ENCODE measurements at regions not wholly inside any gene's neighbourhood (a gene's known extent, or its start where the extent isn't known, plus 50 kb on each side); places are given as distances from the start of the nearest gene placed in this dataset.

GRCh38 chr2:138979131-138979785 is 199.1 kb upstream of the NXPH2 start:
- intact Hi-C loops (cut with DNase I), result no loop called here
- DNase-seq (ENCODE audit: extremely low spot score), result no peak
- Histone ChIP-seq H3K27ac (replicated peaks in 1 of 4) (no peak overlapping the region), H3K4me1 (no peaks in the 10 kb centered on the region), H3K4me3 (no peak overlapping the region), H3K36me3 (no peaks in the 10 kb centered on the region), H3K27me3 (no peaks in the 10 kb centered on the region), H3K9me3 (peaks cover 0 to 6% (median 0%) of the 10 kb centered on the region in 4 donors)
- WGBS, result 81% methylated on average over 4 of the region's 4 CpGs
- TF ChIP-seq CTCF (IDR thresholded peaks at IDR 0.05) (no peak), EP300 (IDR thresholded peaks at IDR 0.05) (no peak), POLR2A (IDR thresholded peaks at IDR 0.05; ENCODE audit: low read depth) (no peak), POLR2AphosphoS5 (IDR thresholded peaks at IDR 0.05) (no peak)

- no peak overlapping the region for H3K4me3 ChIP-seq
- intact Hi-C loops (cut with DNase I), result no loop called here
These were observed 194.5 kb upstream of the NXPH2 start for GRCh38 chr2:138974651-138975050.

GRCh38 chr2:138964418-138964817 is 184.2 kb upstream of the NXPH2 start:
- Histone ChIP-seq H3K27ac (replicated peaks in 1 of 4) (no peak overlapping the region), H3K27me3 (no peaks in the 10 kb centered on the region), H3K4me3 (no peak overlapping the region), H3K36me3 (no peaks in the 10 kb centered on the region), H3K4me1 (no peaks in the 10 kb centered on the region), H3K9me3 (no peaks in the 10 kb centered on the region)
- DNase-seq (ENCODE audit: extremely low spot score), result no peak
- WGBS, result 86% methylated on average over 1 of the region's 1 CpG
- intact Hi-C loops (cut with DNase I), result no loop called here
- no peak for TF ChIP-seq CTCF (IDR thresholded peaks at IDR 0.05)
- TF ChIP-seq POLR2AphosphoS5 (IDR thresholded peaks at IDR 0.05), result no peak
- no peak for TF ChIP-seq POLR2A (IDR thresholded peaks at IDR 0.05; ENCODE audit: low read depth)
- TF ChIP-seq EP300 (IDR thresholded peaks at IDR 0.05), result no peak

More at GRCh38 chr2:138974651-138975050, 194.5 kb upstream of the NXPH2 start:
- 68% methylated on average over 1 of the region's 1 CpG for WGBS
- TF ChIP-seq CTCF (IDR thresholded peaks at IDR 0.05) (no peak), POLR2A (IDR thresholded peaks at IDR 0.05; ENCODE audit: low read depth) (no peak), POLR2AphosphoS5 (IDR thresholded peaks at IDR 0.05) (no peak), EP300 (IDR thresholded peaks at IDR 0.05) (no peak)
- H3K27me3 ChIP-seq, result no peaks in the 10 kb centered on the region
- H3K4me1 ChIP-seq, result no peaks in the 10 kb centered on the region
- no peak overlapping the region for H3K27ac ChIP-seq (replicated peaks in 1 of 4)
- DNase-seq (ENCODE audit: extremely low spot score), result no peak
- no peaks in the 10 kb centered on the region for H3K36me3 ChIP-seq
- peaks cover 0 to 4% (median 0%) of the 10 kb centered on the region in 4 donors for H3K9me3 ChIP-seq

- intact Hi-C loops (cut with DNase I), result no loop called here
These were observed 182.5 kb upstream of the NXPH2 start for GRCh38 chr2:138962686-138963085.

GRCh38 chr2:138960191-138960590 is 180.0 kb upstream of the NXPH2 start:
- TF ChIP-seq POLR2AphosphoS5 (IDR thresholded peaks at IDR 0.05) (no peak), POLR2A (IDR thresholded peaks at IDR 0.05; ENCODE audit: low read depth) (no peak), CTCF (IDR thresholded peaks at IDR 0.05) (no peak), EP300 (IDR thresholded peaks at IDR 0.05) (no peak)
- intact Hi-C loops (cut with DNase I), result no loop called here
- no peaks in the 10 kb centered on the region for H3K36me3 ChIP-seq
- no peak overlapping the region for H3K4me3 ChIP-seq
- H3K27me3 ChIP-seq, result no peaks in the 10 kb centered on the region
- no peaks in the 10 kb centered on the region for H3K4me1 ChIP-seq
- DNase-seq (ENCODE audit: extremely low spot score), result no peak
- H3K27ac ChIP-seq (replicated peaks in 1 of 4), result no peak overlapping the region
- WGBS, result 85% methylated on average over 4 of the region's 4 CpGs
- H3K9me3 ChIP-seq, result peaks cover 0 to 3% (median 0%) of the 10 kb centered on the region in 4 donors

More at GRCh38 chr2:138962686-138963085, 182.5 kb upstream of the NXPH2 start:
- H3K27ac ChIP-seq (replicated peaks in 1 of 4), result no peak overlapping the region
- no peaks in the 10 kb centered on the region for H3K27me3 ChIP-seq
- H3K9me3 ChIP-seq, result peaks cover 0 to 3% (median 0%) of the 10 kb centered on the region in 4 donors
- DNase-seq (ENCODE audit: extremely low spot score), result no peak
- WGBS, result 64% methylated on average over 5 of the region's 5 CpGs
- no peaks in the 10 kb centered on the region for H3K4me1 ChIP-seq
- no peaks in the 10 kb centered on the region for H3K36me3 ChIP-seq
- TF ChIP-seq POLR2AphosphoS5 (IDR thresholded peaks at IDR 0.05), result no peak
- TF ChIP-seq EP300 (IDR thresholded peaks at IDR 0.05), result no peak
- H3K4me3 ChIP-seq, result no peak overlapping the region

Data from esophagus muscularis mucosa (tissue), 4 donors.